ENCODE measurements at regions not wholly inside any gene's neighbourhood (a gene's known extent, or its start where the extent isn't known, plus 50 kb on each side); places are given as distances from the start of the nearest gene placed in this dataset.
"Not testable (repeated sequence)": the region's sequence is repeated elsewhere in the genome, so short reads cannot be mapped to it uniquely, and the experiment has no call there.

GRCh38 chr7:131076711-131077181, 250.9 kb upstream of the MKLN1 start:
- DNase-seq (ENCODE audit: low read depth in 2 of 2) = no peak

- DNase-seq (ENCODE audit: low read depth in 2 of 2) = no peak
Observed at GRCh38 chr7:131077735-131078134, 249.9 kb upstream of the MKLN1 start.

GRCh38 chr7:131080754-131081153, 246.9 kb upstream of the MKLN1 start:
- no peak for DNase-seq (ENCODE audit: low read depth in 2 of 2)

- DNase-seq (ENCODE audit: low read depth in 2 of 2) = no peak
Observed at GRCh38 chr7:131081308-131081707, 246.4 kb upstream of the MKLN1 start.

GRCh38 chr7:131083781-131084180, 243.9 kb upstream of the MKLN1 start:
- no peak for DNase-seq (ENCODE audit: low read depth in 2 of 2)

- not testable (repeated sequence) for DNase-seq (ENCODE audit: low read depth in 2 of 2)
Observed at GRCh38 chr7:131084336-131084735, 243.3 kb upstream of the MKLN1 start.

GRCh38 chr7:131087756-131088658, 239.7 kb upstream of the MKLN1 start:
- DNase-seq (ENCODE audit: low read depth in 2 of 2) = no peak

- no peak for DNase-seq (ENCODE audit: low read depth in 2 of 2)
Observed at GRCh38 chr7:131090188-131090587, 237.5 kb upstream of the MKLN1 start.

GRCh38 chr7:131090886-131091692, 236.6 kb upstream of the MKLN1 start:
- DNase-seq (ENCODE audit: low read depth in 2 of 2) = no peak

GRCh38 chr7:131094685-131095084, 233.0 kb upstream of the MKLN1 start:
- DNase-seq (ENCODE audit: low read depth in 2 of 2) = no peak

GRCh38 chr7:131095346-131095745, 232.3 kb upstream of the MKLN1 start:
- DNase-seq (ENCODE audit: low read depth in 2 of 2) = no peak

- DNase-seq (ENCODE audit: low read depth in 2 of 2) = no peak
Observed at GRCh38 chr7:131096267-131096927, 231.3 kb upstream of the MKLN1 start.

- no peak for DNase-seq (ENCODE audit: low read depth in 2 of 2)
Observed at GRCh38 chr7:131097662-131098376, 229.9 kb upstream of the MKLN1 start.

GRCh38 chr7:131098527-131098926, 229.1 kb upstream of the MKLN1 start:
- DNase-seq (ENCODE audit: low read depth in 2 of 2) = no peak

GRCh38 chr7:131100357-131101054, 227.2 kb upstream of the MKLN1 start:
- DNase-seq (ENCODE audit: low read depth in 2 of 2) = no peak

GRCh38 chr7:131103997-131104396, 223.7 kb upstream of the MKLN1 start:
- DNase-seq (ENCODE audit: low read depth in 2 of 2) = no peak

GRCh38 chr7:131104596-131105293, 222.9 kb upstream of the MKLN1 start:
- no peak for DNase-seq (ENCODE audit: low read depth in 2 of 2)

GRCh38 chr7:131105294-131105798, 222.3 kb upstream of the MKLN1 start:
- DNase-seq (ENCODE audit: low read depth in 2 of 2) = no peak

- DNase-seq (ENCODE audit: low read depth in 2 of 2) = peak; percentile 76 to 81
Observed at GRCh38 chr7:131105799-131106680, 221.6 kb upstream of the MKLN1 start.
